ENCODE measurements at regions not wholly inside any gene's neighbourhood (a gene's known extent, or its start where the extent isn't known, plus 50 kb on each side); places are given as distances from the start of the nearest gene placed in this dataset.
"Not testable (repeated sequence)": the region's sequence is repeated elsewhere in the genome, so short reads cannot be mapped to it uniquely, and the experiment has no call there.

DNA sequence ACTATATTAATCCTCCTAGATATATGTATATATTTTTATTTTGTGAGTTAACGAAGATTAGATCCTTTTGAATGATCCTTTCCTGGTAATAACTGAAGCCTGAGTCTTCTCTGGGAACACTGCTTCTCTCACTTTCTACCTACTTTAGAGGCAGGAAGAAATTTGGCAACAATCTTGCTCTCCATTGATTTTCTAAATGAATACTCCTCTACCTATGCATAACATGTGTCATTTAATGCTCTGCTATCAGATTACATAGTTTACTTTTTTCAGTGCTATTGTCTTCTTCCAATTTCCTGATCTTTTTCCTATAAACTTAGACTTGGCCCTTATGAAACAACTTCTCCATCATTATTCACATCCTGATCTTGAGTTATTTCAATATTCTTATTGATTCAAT lies 60.4 kb upstream of the PDHA2 start:
- no peak for DNase-seq

DNA sequence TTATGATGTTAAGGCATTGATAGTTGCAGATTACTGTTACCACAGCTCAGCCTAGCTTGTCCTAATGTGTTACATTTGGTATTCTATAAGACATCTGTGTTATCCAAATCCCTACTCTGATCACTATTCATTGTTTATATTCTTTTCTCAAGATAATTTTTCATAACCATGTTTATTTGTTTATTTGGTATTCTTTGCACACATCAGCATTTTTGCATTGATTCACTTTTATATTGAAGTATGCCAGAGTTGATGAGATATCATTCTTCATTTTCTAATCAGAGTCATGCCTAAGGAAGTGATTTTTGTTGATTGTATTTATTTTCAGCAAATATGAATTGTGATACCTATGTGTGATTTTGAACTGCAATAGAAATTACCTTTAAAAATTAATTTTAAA lies 61.2 kb upstream of the PDHA2 start:
- no peak for DNase-seq

DNA sequence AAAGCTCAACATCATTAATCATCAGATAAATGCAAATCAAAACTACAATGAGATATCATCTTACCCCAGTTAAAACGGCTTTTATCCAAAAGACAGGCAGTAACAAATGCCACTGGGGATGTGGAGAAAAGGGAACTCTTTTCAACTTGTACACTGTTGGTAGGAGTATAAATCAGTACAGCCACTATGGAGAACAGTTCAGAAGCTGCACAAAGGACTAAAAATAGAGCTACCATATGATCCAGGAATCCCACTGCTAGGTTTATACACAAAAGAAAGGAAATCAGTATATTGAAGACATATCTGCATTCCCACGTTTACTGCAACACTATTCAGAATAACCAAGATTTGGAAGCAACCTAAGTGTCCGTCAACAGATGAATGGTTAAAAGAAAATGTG lies 69.3 kb upstream of the PDHA2 start:
- not testable (repeated sequence) for DNase-seq

DNA sequence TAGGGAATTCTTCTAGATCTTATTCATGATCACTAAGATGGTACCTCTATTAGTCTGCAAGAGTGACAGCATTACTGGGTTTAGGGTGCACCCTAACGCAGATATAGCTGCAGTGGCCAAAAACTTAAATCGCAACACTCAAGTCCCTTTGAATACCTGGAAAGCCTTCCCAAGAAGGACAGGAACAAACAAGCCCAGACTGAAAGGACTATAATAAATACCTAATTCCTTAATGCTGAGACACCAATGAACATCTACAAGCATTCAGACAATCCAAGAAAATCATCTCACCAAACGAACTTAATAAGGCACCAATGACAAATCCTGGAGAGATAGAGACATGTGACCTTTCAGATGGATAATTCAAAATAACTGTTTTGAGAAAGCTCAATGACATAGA lies 74.9 kb upstream of the PDHA2 start:
- no peak for DNase-seq

DNA sequence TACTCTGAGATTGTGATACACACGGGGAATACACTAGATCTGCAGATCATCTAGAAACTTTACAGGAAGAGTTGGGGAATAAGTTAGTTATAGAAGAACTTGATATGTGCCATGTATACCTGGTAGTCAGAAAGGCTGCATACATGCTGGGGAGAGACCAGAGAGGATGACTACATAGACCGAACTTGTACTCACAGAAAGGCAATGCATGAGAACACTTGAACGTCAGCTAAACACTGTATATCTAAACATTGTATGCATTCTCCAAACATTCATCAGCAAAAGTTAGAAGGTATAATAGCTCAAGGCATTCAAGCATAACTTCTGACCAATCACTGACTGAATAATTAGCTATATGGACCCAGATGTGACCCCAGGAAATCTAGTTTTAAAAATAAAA lies 78.0 kb upstream of the PDHA2 start:
- DNase-seq, result no peak

DNA sequence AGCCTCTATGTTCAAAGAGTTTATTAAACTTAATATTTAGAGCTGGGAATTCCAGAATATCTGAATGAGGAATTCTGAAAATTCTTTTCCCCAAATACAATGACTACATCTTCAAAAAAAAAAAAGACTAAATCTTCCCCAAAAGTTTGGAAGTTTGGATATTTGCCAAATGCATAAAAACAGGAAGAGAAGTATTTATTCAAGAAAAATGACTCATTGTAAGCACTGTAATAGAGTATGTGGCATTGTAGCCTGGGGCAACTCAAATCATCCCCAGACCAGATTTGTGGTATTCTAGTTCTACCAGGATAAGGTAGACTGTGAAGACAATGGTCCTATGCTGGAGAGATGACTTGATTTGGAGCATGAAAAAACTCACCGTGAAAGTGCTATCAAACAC lies 78.5 kb upstream of the PDHA2 start:
- DNase-seq, result no peak

DNA sequence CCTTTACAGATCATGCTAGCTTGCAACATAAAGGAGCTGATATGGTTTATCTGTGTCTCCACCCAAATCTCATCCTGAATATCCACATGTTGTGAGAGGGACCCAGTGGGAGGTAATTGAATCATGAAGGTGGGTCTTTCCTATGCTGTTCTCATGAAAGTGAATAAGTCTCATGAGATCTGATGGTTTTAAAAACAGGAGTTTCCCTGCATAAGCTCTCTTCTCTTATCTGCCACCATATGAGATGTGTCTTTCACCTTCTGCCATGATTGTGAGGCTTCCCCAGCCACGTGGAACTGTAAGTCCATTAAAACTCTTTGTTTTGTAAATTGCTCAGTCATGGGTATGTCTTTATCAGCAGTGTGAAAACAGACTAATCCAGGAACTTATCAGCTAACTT lies 79.2 kb upstream of the PDHA2 start:
- not testable (repeated sequence) for DNase-seq

DNA sequence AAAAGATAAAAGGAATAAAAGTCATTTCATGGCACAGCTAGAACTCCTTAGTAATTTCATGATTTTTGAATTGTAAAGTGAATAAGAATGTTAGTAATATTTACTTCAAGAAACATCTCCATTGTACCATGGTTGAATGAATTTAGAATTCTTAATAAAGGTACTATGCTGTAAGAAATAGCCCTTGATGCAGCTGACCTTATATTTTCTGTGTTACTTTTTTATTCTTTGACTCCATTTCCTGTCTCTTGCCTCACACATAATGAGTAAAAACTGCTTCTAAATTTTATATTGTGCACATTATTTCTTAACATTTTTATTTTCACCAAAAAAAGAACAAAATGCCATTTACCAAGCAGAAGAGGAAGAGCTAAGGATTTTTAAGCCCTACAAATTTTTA lies 81.9 kb upstream of the PDHA2 start:
- DNase-seq, result no peak

DNA sequence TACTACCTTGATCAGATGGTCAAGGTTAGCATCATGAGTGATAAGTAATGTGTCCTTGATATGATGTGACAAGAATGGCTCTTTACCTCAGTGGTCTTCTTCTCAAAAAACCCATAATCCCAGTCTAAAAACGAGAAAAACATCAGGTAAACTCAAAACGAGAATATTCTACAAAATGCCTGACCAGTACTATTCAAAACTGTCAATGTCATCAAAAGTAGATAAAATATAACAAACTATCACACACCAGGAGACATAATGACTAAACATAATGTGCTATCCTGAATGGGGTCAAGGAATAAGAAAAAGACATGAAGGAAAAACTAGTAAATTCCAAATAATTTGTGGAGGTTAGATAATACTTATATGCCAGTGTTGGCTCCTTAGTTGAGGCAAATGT lies 85.2 kb upstream of the PDHA2 start:
- DNase-seq, result no peak

DNA sequence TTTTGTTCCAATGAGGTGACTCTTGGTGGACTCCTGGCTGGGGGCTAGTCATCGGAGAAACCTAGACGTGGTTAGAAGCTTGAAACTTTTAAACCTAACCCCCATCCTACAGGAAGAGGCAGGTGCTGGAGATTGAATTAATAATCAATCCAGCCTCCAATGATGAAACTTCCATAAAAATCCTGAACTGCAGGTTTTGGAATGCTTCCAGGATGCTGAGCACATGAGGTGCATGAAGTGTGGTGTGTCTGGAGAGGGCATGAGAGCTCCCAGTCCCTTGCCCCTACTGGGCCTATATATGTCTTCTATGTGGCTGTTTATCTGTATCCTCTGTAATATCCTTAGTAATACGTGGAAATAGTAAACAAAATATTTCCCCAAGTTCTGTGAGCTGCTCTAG lies 90.7 kb upstream of the PDHA2 start:
- DNase-seq, result no peak

DNA sequence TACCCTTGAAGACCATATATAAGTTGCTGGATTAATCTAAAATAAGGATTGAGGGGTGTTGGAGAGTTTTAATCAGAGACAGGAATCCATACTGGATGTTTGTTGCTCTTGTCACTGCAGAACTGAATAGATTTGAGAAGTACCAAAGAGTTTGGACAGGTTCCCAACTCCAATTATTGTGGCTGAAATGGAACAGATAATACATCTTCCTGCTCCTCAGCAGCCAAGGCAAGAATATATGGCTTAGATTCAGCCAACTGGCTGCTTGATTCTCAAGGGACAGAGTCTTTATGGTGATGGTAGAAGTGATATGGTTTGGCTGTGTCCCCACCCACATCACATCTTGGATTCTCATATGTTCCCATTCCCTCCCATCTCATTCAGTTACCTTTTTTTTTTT lies 97.0 kb upstream of the PDHA2 start:
- no peak for DNase-seq

DNA sequence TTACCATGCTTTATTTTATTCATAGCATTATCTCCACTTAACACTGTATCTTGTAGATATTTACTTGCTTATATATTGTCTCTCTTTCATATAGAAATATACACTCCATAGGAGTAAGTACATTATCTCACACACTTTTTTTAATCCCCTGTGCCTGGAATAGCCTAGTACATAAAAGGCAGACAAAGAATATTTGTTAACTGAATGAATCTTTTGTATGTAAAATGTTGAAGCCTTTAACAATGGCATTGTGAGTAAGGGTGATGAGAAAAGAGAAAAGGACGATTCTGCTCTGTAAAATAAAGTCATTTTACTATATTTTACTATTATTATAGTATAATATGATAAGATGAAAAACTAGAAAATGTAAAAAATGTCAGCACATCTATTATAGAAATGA lies 97.7 kb upstream of the PDHA2 start:
- no peak for DNase-seq

DNA sequence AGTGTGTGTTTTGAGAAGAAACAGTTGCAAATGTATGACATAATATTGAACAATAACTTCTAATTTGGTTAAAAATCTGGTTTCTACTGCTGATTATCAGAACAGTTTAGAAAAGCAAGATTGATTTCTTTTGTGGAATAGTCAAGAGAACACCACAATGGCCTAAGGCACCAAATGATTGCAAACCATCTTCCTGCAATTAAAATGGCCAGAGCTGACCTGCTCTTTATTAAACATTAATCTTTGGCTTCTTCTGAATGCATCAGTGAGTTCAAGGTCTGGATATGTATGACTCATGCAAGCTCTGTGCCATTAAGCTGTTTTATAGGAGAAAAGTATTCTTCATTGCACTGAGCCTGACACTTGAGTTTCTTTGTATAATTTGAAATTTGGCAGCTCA lies 107.8 kb upstream of the PDHA2 start:
- no peak for DNase-seq

DNA sequence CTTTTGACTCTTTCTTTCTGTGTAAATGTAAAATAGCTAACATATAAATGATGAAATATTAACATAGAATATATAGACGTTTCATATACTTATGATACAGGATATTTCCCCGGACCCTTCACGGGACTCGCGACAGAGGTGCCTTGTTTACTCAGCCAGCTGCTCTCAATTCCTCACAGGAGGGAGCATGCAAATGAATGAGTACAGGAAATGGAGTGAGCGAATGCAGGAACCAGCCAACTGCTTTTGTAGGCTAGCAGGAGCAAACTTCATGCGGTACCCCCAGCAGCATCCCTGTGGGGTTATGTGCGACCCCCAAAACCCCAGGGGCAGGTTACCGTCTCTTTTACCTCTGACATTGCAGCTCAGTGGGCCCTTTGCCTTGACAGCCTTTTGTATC lies 110.3 kb upstream of the PDHA2 start:
- DNase-seq, result no peak

DNA sequence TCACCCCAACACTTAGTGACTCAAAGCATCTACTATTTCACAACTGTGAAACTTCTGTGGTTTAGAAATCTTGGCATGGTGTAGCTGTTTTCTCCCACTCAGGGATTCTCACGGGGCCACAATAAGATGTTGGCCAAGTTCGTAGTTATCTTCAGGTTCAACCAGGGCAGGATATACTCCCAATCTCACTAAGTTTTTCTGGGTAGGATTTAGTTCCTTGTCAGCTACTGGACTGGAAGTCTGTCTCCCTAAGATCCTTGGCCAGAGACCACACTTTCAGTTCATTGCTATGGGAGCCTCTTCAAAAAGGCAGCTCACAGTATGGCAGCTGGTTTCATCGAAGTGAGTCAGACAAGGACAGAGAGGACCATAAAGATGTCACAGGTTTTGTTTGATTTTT lies 111.7 kb upstream of the PDHA2 start:
- no peak for DNase-seq

DNA sequence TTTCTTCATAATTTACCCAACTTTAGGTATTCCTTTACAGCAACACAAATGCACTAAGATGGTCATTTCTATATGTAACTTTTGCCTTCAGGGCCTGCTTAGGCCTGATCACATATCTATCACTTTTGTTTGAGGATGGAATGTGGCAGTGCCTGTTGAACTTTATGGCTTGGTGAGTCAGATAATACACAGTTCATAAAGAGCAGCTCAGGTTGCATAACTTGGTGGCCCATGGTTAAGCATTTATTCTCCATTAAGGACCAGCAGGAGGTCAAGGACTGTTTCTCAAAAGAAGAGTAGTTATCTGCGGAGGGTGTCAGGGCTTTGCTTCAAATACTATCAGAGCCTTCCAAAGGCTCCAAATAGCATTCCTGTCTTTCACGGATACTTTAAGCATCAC lies 124.1 kb upstream of the PDHA2 start:
- no peak for DNase-seq

DNA sequence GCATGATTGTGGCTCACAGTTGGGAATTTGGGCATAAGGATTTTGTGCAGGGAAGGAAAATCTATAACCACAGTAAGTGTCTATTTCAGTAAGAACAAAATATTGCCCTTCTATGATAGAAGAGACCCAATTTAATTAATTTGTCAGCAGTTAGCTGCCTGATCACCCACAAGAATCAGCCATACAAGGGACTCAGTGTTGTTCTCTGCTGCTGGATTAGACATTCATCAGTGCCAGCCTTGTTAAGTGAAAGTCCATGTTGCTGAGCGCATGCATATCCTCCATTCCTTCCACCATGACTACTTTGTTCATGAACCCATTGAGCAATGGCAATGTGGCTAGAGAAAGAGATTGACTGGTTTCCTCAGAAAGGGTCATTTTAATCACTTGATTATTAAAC lies 125.3 kb upstream of the PDHA2 start:
- no peak for DNase-seq

DNA sequence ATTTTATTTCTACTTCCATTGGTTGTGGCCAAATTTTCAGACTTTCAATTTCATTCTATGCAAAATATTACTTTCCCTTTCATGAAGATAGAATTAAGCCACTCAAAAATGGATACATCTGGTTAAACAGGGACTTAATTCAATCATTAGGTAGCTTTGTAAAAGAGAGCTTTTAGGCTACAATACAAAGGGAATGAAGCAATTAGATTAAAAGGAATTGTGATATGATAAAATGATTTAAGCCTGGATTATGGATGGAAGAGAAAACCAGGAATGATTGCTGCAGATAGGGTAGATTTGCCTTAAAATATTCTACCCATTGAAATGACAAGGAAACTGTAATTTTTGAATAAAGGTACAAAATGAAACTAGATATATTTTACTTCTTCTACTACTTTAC lies 134.6 kb upstream of the PDHA2 start:
- no peak for DNase-seq

DNA sequence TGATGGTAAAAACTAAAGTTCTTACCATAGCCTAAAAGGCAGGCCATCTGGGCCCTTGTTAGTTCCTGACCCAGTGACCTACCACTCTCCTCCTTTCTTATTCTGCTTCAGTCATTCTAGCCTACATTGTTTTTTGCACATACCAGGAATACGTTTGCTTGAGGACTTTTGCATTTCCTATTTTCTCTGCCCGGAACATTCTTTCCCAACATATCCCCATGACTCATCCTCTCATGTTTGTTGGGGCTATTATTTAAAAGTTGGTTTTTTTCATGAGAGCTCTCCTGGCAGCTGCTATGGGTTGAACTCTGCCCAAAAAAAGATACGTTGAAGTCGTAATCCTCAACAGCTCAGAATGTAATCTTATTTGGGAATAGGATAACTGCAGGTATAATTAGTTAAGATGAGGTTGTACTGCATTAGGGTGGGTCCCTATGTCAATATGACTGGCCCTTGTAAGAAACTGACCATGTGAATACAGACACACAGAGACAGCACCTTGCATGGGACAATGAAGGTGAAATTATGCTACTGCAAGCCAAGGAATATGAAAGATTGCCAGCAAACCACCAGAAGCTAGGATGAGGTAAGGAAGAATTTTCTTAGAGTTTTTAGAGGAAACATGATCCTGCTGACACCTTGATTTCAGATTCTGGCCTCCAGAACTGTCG lies 138.3 kb upstream of the PDHA2 start:
- peak; percentile 74 for DNase-seq

DNA sequence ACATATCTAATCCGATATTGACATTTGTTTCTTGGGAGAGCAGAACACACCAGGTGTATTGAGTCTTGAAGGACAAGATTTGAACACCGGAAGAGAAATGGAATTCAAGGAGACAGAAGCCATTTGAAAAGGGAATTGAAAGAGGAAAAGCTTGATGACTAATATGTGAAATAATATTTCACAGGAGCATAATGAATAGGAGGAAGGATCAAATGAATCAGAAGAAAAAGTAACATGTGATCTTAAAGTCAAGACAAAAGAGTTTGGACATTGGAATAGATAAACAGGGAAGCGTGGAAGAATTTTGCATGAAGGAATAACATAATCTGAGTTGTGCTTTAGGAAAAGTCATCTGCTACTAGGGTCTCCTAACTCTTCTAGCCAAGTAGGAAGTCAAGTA lies 145.5 kb upstream of the PDHA2 start:
- no peak for DNase-seq

DNA sequence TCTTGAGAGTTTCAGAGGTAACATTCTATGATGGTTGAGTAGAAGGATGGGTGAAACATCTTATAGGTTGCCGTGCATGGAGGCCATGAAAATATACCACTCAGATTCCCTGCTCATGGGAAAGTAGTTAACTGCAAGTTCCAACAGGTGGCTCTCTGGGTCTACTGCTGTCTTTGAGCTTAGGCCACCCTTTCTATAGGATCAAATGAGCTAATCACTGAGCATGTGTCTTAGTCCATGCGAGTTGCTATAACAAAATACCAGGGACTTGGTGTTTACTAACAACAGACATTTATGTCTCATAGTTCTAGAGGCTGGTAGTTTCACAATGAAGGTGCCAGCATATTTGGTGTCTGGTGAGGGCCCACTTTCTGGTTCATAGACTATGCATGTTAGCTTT lies 144.8 kb upstream of the UNC5C start:
- DNase-seq, result peak; percentile 52

DNA sequence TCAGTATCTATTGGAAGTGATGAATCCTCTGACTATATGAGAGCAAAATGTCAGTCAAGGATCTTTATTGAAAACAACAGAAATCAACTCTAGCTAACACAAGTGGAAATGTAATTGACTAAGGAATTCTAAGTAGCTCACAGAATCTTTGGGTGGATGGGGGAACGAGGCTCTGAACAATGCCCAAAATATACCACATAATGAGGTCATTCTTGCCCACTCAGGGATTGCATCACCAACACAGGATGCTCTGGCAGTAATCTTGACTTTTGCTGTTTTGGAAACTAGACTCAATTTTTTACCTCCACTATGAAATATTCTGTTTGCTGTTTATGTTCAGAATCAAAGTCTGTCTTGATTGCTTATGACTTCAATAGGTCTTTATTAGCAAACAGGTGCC lies 127.4 kb upstream of the UNC5C start:
- no peak for DNase-seq

DNA sequence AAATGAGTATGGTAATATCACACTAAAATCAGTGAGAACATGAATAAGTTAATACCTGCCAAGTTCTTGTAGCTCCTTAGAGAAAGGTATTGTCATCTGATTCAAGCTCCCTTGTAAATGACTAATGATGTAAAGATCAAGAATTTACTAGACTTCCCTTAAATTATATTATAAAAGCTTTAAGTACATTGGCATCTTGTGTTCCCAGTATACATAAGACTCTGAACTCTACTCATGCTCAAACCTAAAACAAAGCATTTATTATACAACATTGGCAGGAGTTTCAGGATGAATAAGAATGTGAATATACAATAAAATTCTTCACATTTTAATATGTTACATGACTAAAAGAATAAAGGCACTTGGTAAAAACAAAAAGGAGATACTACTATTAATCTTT lies 126.8 kb upstream of the UNC5C start:
- no peak for DNase-seq

DNA sequence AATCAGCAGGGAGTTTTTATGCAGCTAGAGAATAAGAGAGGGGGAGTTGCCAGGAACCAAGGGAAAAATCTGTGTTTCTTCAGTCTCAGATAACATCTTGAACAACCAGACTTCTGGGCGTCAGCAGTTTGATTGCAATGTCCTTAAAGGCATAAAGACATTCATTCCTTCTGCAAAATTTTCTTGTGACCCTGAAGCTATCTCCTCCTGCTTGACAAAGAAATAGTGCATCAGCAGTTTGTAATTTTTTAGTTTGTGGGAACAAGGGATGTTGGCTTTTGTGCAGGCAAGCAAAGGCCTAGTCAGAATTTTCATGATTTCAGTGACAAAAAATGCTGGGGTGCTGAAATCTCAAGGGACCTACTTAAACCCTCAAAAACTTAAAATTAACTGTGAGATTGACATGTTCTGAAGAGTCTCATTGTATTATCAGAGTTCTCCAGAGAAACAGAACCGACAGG lies 125.8 kb upstream of the UNC5C start:
- no peak for DNase-seq

DNA sequence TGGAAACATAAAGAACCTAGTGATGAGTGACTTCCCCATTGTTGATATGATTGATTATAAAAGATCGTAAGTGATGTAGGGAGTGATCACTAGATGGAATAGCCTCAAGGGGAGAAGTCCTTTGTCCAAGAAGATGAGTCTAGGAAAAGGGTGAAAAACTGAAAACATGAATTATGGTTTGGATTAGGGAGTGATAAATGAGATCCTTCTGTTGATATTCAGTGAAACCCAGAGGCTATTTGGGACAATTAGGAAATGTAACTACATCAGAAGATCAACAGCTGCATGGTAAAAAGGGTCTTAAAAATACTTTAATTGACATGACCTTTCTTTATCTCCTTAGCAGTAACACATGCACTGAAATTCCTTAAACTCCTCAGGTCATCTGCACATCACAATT lies 124.0 kb upstream of the UNC5C start:
- DNase-seq, result no peak

DNA sequence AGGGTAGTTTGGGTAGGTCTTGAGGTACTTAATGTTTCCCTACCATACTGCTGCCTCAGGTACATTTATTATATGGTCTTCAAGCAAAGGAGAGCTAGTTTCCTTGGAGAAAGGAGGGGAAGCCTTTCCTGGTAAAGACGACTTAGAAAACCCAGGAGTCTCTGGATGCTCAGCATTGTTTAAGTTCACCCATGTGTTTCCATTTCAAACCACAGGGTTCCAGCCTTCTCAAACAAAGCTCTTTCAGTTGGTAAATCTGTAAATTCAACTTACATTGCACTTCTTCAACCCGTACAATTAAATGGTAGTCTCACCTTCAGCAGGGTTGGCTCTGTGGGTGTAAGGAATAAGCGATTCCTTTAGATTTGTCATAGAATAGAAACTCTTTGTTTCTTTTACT lies 111.9 kb upstream of the UNC5C start:
- DNase-seq, result no peak

Data from NCI-H82 (cell line).